Liver (tissue), 8 donors: ENCODE measurements at regions not wholly inside any gene's neighbourhood (a gene's known extent, or its start where the extent isn't known, plus 50 kb on each side); places are given as distances from the start of the nearest gene placed in this dataset.

Experiments
- DNase-seq: peaks from one replicate; pipeline ENCODE4 v3.0.0-alpha.2; 2017; ENCODE audit warnings: low spot score
- H3K27ac ChIP-seq, 2 donors: one replicate each; pipeline ENCODE4 v1.7.0; 2013; ENCODE audit warnings: inconsistent platforms in 2 of 2, low read length in 2 of 2, control low read depth in 1 of 2, low read depth in 1 of 2, mild to moderate bottlenecking in 1 of 2
- H3K27me3 ChIP-seq, 4 donors: one replicate each; pipeline versions ENCODE4 v1.6.1 to v1.7.0; 2013; ENCODE audit warnings: low read length in 3 of 4, inconsistent platforms in 1 of 4, mild to moderate bottlenecking in 1 of 4, moderate library complexity in 1 of 4; ENCODE audit not compliant: control insufficient read depth in 4 of 4, insufficient read depth in 4 of 4
- H3K36me3 ChIP-seq, 4 donors: one replicate each; pipeline versions ENCODE4 v1.6.1 to v1.7.0; 2013; ENCODE audit warnings: low read length in 3 of 4, mild to moderate bottlenecking in 3 of 4, low read depth in 1 of 4, moderate library complexity in 1 of 4; ENCODE audit not compliant: control insufficient read depth in 4 of 4, insufficient read depth in 3 of 4
- H3K4me1 ChIP-seq, 4 donors: one replicate each; pipeline versions ENCODE4 v1.6.1 to v1.7.0; 2013; ENCODE audit warnings: low read length in 3 of 4, mild to moderate bottlenecking in 3 of 4, moderate library complexity in 1 of 4; ENCODE audit not compliant: control insufficient read depth in 4 of 4, insufficient read depth in 4 of 4
- H3K4me3 ChIP-seq, 3 donors: one replicate each; pipeline versions ENCODE4 v1.6.1 to v1.7.0; 2013; ENCODE audit warnings: low read length in 3 of 3, control low read depth in 1 of 3, low read depth in 1 of 3, mild to moderate bottlenecking in 1 of 3
- H3K9ac ChIP-seq, 2 donors: one replicate each; pipeline ENCODE4 v1.7.0; 2013; ENCODE audit warnings: low read length in 2 of 2, mild to moderate bottlenecking in 2 of 2, moderate library complexity in 2 of 2, control low read depth in 1 of 2, low read depth in 1 of 2
- H3K9me3 ChIP-seq, 4 donors: one replicate each; pipeline versions ENCODE4 v1.6.1 to v1.7.0; 2013; ENCODE audit warnings: low read length in 3 of 4; ENCODE audit not compliant: control insufficient read depth in 4 of 4
- ATF3 ChIP-seq: IDR thresholded peaks from 2 replicates; pipeline ENCODE4 v1.6.1; 2016; ENCODE audit warnings: antibody characterized with exemption
- CTCF ChIP-seq: fragments of 150-350 bp; IDR thresholded peaks from 2 replicates; pipeline ENCODE4 v1.5.1; 2017; ENCODE audit warnings: improper control_type of control experiment, low read depth, low read length; ENCODE audit not compliant: missing input control
- EGR1 ChIP-seq, 2 donors: IDR thresholded peaks; 2 replicates each; pipeline ENCODE4 v1.6.1; 2016 to 2018; ENCODE audit warnings: antibody characterized with exemption in 2 of 2, low read depth in 2 of 2
- FOXA1 ChIP-seq: IDR thresholded peaks from 2 replicates; pipeline ENCODE4 v1.6.1; 2016; ENCODE audit warnings: antibody characterized with exemption
- FOXA2 ChIP-seq: IDR thresholded peaks from 2 replicates; pipeline ENCODE4 v1.6.1; 2016; ENCODE audit warnings: antibody characterized with exemption
- GABPA ChIP-seq, 2 donors: IDR thresholded peaks in 1 of 2; conservative IDR thresholded peaks in 1 of 2; 2 replicates each; pipeline ENCODE4 v1.6.1; 2016; ENCODE audit warnings: antibody characterized with exemption in 2 of 2, mild to moderate bottlenecking in 1 of 2, moderate library complexity in 1 of 2
- HNF4A ChIP-seq, 2 donors: conservative IDR thresholded peaks; 2 replicates each; pipeline ENCODE4 v1.6.1; 2016; ENCODE audit warnings: antibody characterized with exemption in 2 of 2, mild to moderate bottlenecking in 2 of 2
- HNF4G ChIP-seq: IDR thresholded peaks from 2 replicates; pipeline ENCODE4 v1.6.1; 2016; ENCODE audit warnings: antibody characterized with exemption
- JUND ChIP-seq, 2 donors: IDR thresholded peaks; 2 replicates each; pipeline ENCODE4 v1.6.1; 2016; ENCODE audit warnings: antibody characterized with exemption in 2 of 2
- MAX ChIP-seq: IDR thresholded peaks from 2 replicates; pipeline ENCODE4 v1.6.1; 2016; ENCODE audit warnings: antibody characterized with exemption
- NR2F2 ChIP-seq: IDR thresholded peaks from 2 replicates; pipeline ENCODE4 v1.6.1; 2016; ENCODE audit warnings: antibody characterized with exemption
- RAD21 ChIP-seq, 2 donors: IDR thresholded peaks; 2 replicates each; pipeline ENCODE4 v1.6.1; 2016; ENCODE audit warnings: antibody characterized with exemption in 2 of 2, mild to moderate bottlenecking in 2 of 2
- REST ChIP-seq: IDR thresholded peaks from 2 replicates; pipeline ENCODE4 v1.6.1; 2016; ENCODE audit warnings: antibody characterized with exemption, mild to moderate bottlenecking
- SP1 ChIP-seq: IDR thresholded peaks from 2 replicates; pipeline ENCODE4 v1.6.1; 2018; ENCODE audit warnings: antibody characterized with exemption, mild to moderate bottlenecking
- TAF1 ChIP-seq: conservative IDR thresholded peaks from 2 replicates; pipeline ENCODE4 v1.6.1; 2016; ENCODE audit warnings: antibody characterized with exemption, mild to moderate bottlenecking
- YY1 ChIP-seq: IDR thresholded peaks from 2 replicates; pipeline ENCODE4 v1.6.1; 2016; ENCODE audit warnings: antibody characterized with exemption, mild to moderate bottlenecking
- ZBTB33 ChIP-seq: IDR thresholded peaks from 2 replicates; pipeline ENCODE4 v1.6.1; 2016; ENCODE audit warnings: antibody characterized with exemption
- WGBS: extraction: QIAGEN DNeasy Blood & Tissue Kit; methylation state at CpG from one replicate; pipeline ENCODE4 v1.1.7; 2013; 5-methylcytosine and 5-hydroxymethylcytosine counted together
- donor health status: healthy.
- donor health status: healthy.
- donor health status: healthy.
- donor health status: healthy.
- donor health status: healthy.

- H3K9ac ChIP-seq: no peak overlapping the region
- H3K27me3 ChIP-seq: no peaks in the 10 kb centered on the region
- 82% methylated on average over 6 of the region's 6 CpGs for WGBS
- H3K27ac ChIP-seq: no peak overlapping the region
- H3K36me3 ChIP-seq: no peaks in the 10 kb centered on the region
- no peak for TF ChIP-seq JUND (IDR thresholded peaks at IDR 0.05)
- TF ChIP-seq HNF4A (conservative IDR thresholded peaks at IDR 0.05): no peak
- no peak for TF ChIP-seq NR2F2
- no peak for TF ChIP-seq TAF1
- TF ChIP-seq MAX: no peak
- no peak for TF ChIP-seq ZBTB33
- no peak for TF ChIP-seq YY1
- H3K9me3 ChIP-seq: no peaks in the 10 kb centered on the region
- H3K4me3 ChIP-seq: no peak overlapping the region
- no peaks in the 10 kb centered on the region for H3K4me1 ChIP-seq
- DNase-seq: no peak
Observed at GRCh38 chr1:47637111-47637685, 199.4 kb downstream of the FOXD2 start.

- Histone ChIP-seq H3K4me1 (no peaks in the 10 kb centered on the region), H3K36me3 (no peaks in the 10 kb centered on the region), H3K27me3 (no peaks in the 10 kb centered on the region), H3K4me3 (no peak overlapping the region), H3K27ac (no peak overlapping the region), H3K9me3 (no peaks in the 10 kb centered on the region), H3K9ac (no peak overlapping the region)
- 68% methylated on average over 9 of the region's 9 CpGs for WGBS
- TF ChIP-seq ATF3 (no peak), GABPA (IDR thresholded peaks at IDR 0.05 in 1 of 2, conservative IDR thresholded peaks at IDR 0.05 in 1 of 2) (no peak)
- DNase-seq: no peak
Observed at GRCh38 chr1:47638240-47638639, 200.4 kb downstream of the FOXD2 start.

- Histone ChIP-seq H3K4me3 (no peak overlapping the region), H3K27ac (no peak overlapping the region), H3K4me1 (peaks cover 0 to 3% (median 0%) of the 10 kb centered on the region in 4 donors), H3K9me3 (no peaks in the 10 kb centered on the region), H3K9ac (no peak overlapping the region), H3K27me3 (no peaks in the 10 kb centered on the region), H3K36me3 (no peaks in the 10 kb centered on the region)
- TF ChIP-seq SP1 (no peak), HNF4A (conservative IDR thresholded peaks at IDR 0.05) (no peak), RAD21 (IDR thresholded peaks at IDR 0.05) (no peak), NR2F2 (no peak), FOXA2 (no peak), CTCF (no peak), TAF1 (no peak), JUND (IDR thresholded peaks at IDR 0.05) (no peak), GABPA (IDR thresholded peaks at IDR 0.05 in 1 of 2, conservative IDR thresholded peaks at IDR 0.05 in 1 of 2) (no peak), REST (no peak), FOXA1 (no peak), HNF4G (no peak), EGR1 (IDR thresholded peaks at IDR 0.05; ENCODE audit: low read depth in 2 of 2) (no peak), ZBTB33 (no peak)
- 88% methylated on average over 5 of the region's 5 CpGs for WGBS
- DNase-seq: no peak
Observed at GRCh38 chr1:47638713-47639112, 200.9 kb downstream of the FOXD2 start.
